Caco-2 (cell line): ENCODE measurements at regions not wholly inside any gene's neighbourhood (a gene's known extent, or its start where the extent isn't known, plus 50 kb on each side); places are given as distances from the start of the nearest gene placed in this dataset.

Experiments used
- BruUV-seq: library from RNA; stranded (reverse); fragments of 400-500 nt; replicated peaks from 2 replicates; lab custom pipeline; 2021; lab: Mats Ljungman, UMichigan
- CTCF ChIA-PET: fragments of 300-600 bp; sonication (Branson Sonifier 250); formaldehyde crosslinking; loops from one replicate; lab custom pipeline; 2022; ENCODE audit warnings: antibody characterized with exemption; lab: Charles Lee
- POLR2A ChIA-PET: fragments of 300-600 bp; sonication (Branson Sonifier 250); formaldehyde crosslinking; loops from one replicate; lab custom pipeline; 2022; ENCODE audit warnings: antibody characterized with exemption; lab: Charles Lee
- DNase-seq, 2 experiments: peaks; one replicate each; pipeline versions ENCODE4 v3.0.0 to v3.0.0-alpha.2; 2020 to 2022
- H3K27me3 ChIP-seq: replicated peaks from 2 replicates; pipeline ENCODE4 v1.6.0; 2011; ENCODE audit warnings: low read length; ENCODE audit not compliant: control insufficient read depth, insufficient read depth
- H3K36me3 ChIP-seq: 2 replicates; pipeline ENCODE4 v1.5.1; 2011; ENCODE audit warnings: low read length; ENCODE audit not compliant: control insufficient read depth, insufficient read depth
- H3K4me1 ChIP-seq: fragments of 250-450 bp; sonication (Bioruptor Pico); 2 replicates; pipeline ENCODE4 v1.5.1; 2020; ENCODE audit warnings: mild to moderate bottlenecking
- H3K4me3 ChIP-seq: 2 replicates; pipeline ENCODE4 v1.5.1; 2011; ENCODE audit warnings: low read depth, mild to moderate bottlenecking, control low read depth, low read length
- H3K9me3 ChIP-seq: fragments of 250-450 bp; sonication (Bioruptor Pico); 2 replicates; pipeline ENCODE4 v1.5.1; 2020; ENCODE audit warnings: mild to moderate bottlenecking, moderate library complexity
- H3K27ac Mint-ChIP-seq: one replicate; pipeline ENCODE4 v1.8.0; 2022; ENCODE audit warnings: mixed read lengths; ENCODE audit not compliant: unreplicated experiment
- H3K27me3 Mint-ChIP-seq: one replicate; pipeline ENCODE4 v1.8.0; 2022; ENCODE audit warnings: mixed read lengths; ENCODE audit not compliant: insufficient read depth, unreplicated experiment
- H3K36me3 Mint-ChIP-seq: one replicate; pipeline ENCODE4 v1.8.0; 2022; ENCODE audit warnings: mild to moderate bottlenecking, mixed read lengths; ENCODE audit not compliant: insufficient read depth, unreplicated experiment
- H3K4me1 Mint-ChIP-seq: one replicate; pipeline ENCODE4 v1.8.0; 2022; ENCODE audit warnings: low read depth, mixed read lengths; ENCODE audit not compliant: unreplicated experiment
- H3K4me3 Mint-ChIP-seq: one replicate; pipeline ENCODE4 v1.8.0; 2022; ENCODE audit warnings: mild to moderate bottlenecking, moderate library complexity, mixed read lengths; ENCODE audit not compliant: unreplicated experiment
- H3K9me3 Mint-ChIP-seq: one replicate; pipeline ENCODE4 v1.8.0; 2022; ENCODE audit warnings: mixed read lengths; ENCODE audit not compliant: unreplicated experiment
- intact Hi-C: fragments of 100-400 bp; cut with micrococcal nuclease; formaldehyde crosslinking; loops from one replicate; pipeline ENCODE4 v1.10.0; 2022; ENCODE audit not compliant: unreplicated experiment
- TF ChIP-seq, protein P1 (sequence below), 2 experiments: fragments of 200-600 bp in 1 of 2; IDR thresholded peaks; 1 replicate in 1 of 2; 2 replicates in 1 of 2; pipeline versions ENCODE4 v1.5.1 to v1.8.0; 2011 to 2022; ENCODE audit warnings: antibody characterized with exemption in 1 of 2, control low read depth in 1 of 2, inconsistent platforms in 1 of 2, low read depth in 1 of 2, low read length in 1 of 2, mild to moderate bottlenecking in 1 of 2, moderate library complexity in 1 of 2; ENCODE audit not compliant: insufficient read depth in 1 of 2, severe bottlenecking in 1 of 2, unreplicated experiment in 1 of 2

DNA sequence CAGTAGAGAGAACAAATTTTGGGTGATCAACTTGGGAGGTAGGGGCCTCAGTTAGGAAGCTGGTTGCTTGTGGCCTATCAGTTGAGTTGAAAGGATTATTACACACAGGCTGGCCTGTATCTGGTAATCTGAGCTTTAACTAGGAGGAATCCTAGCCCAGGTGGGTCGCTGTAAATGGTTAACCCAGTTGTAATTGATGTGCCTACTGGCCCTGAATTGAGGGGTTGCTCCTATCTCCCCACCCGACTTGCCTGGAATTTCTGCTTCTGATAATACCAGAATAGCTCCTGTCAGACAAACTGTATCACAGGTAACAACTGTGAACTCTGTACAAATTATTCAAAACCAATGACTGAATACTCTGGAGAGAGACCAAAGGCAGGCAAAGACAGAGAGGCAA is 210.4 kb upstream of the RUNX1 start:
- H3K9me3 Mint-ChIP-seq = peaks cover 5% of the 10 kb centered on the region
- H3K36me3 ChIP-seq = no peaks in the 10 kb centered on the region; the same call in 1 of the 2 replicates
- no peaks in the 10 kb centered on the region for H3K27me3 ChIP-seq

DNA sequence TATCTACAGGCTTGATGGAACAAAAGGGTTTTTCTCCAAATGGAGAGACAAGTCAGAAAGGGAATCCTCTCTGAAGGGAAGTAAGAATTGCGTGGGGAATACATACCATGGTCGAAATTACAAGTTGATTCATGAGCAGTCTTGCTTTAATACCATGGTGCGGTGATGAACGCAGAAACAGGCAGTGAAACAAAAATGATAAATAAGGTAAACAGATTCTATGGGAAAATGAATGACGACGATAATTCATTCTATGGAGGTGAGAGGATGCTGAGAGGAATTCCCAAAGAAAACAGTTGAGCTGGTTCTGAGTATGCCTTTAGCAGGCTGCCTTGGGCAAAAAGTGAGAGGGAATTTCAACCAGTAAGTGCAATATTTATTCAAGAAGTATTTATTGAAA is 209.4 kb upstream of the RUNX1 start:
- ChIA-PET POLR2A (no interaction called here), CTCF (no interaction called here)
- no peaks in the 10 kb centered on the region for H3K9me3 Mint-ChIP-seq
- no peaks in the 10 kb centered on the region; the same call in 1 of the 2 replicates for H3K36me3 ChIP-seq
- H3K4me1 ChIP-seq = peaks cover 12% of the 10 kb centered on the region
- H3K27me3 Mint-ChIP-seq = no peaks in the 10 kb centered on the region
- intact Hi-C loops = no loop called here
- H3K27ac Mint-ChIP-seq = no peak overlapping the region
- H3K36me3 Mint-ChIP-seq = no peaks in the 10 kb centered on the region
- BruUV-seq = no TSS peak
- no peaks in the 10 kb centered on the region for H3K9me3 ChIP-seq
- no peak overlapping the region for H3K4me3 ChIP-seq
- no peak overlapping the region for H3K4me3 Mint-ChIP-seq
- no peak for DNase-seq
- no peaks in the 10 kb centered on the region for H3K27me3 ChIP-seq
- H3K4me1 Mint-ChIP-seq = peaks cover 16% of the 10 kb centered on the region
- TF ChIP-seq, protein P1, sequence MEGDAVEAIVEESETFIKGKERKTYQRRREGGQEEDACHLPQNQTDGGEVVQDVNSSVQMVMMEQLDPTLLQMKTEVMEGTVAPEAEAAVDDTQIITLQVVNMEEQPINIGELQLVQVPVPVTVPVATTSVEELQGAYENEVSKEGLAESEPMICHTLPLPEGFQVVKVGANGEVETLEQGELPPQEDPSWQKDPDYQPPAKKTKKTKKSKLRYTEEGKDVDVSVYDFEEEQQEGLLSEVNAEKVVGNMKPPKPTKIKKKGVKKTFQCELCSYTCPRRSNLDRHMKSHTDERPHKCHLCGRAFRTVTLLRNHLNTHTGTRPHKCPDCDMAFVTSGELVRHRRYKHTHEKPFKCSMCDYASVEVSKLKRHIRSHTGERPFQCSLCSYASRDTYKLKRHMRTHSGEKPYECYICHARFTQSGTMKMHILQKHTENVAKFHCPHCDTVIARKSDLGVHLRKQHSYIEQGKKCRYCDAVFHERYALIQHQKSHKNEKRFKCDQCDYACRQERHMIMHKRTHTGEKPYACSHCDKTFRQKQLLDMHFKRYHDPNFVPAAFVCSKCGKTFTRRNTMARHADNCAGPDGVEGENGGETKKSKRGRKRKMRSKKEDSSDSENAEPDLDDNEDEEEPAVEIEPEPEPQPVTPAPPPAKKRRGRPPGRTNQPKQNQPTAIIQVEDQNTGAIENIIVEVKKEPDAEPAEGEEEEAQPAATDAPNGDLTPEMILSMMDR (IDR thresholded peaks at IDR 0.05; ENCODE audit: insufficient read depth in 1 of 2, low read depth in 1 of 2, low read length in 1 of 2, severe bottlenecking in 1 of 2, unreplicated experiment in 1 of 2) = no peak

More for the DNA sequence above, 210.4 kb upstream of the RUNX1 start:
- no peak overlapping the region for H3K4me3 Mint-ChIP-seq
- intact Hi-C loops = no loop called here
- BruUV-seq = no TSS peak
- H3K4me3 ChIP-seq = no peak overlapping the region
- peak; percentile 30 to 63 for DNase-seq
- ChIA-PET CTCF (no interaction called here), POLR2A (no interaction called here)
- peaks cover 16% of the 10 kb centered on the region for H3K4me1 Mint-ChIP-seq
- no peaks in the 10 kb centered on the region for H3K36me3 Mint-ChIP-seq
- H3K4me1 ChIP-seq = peaks cover 12% of the 10 kb centered on the region
- peak overlapping the region; percentile 35 for H3K27ac Mint-ChIP-seq
- TF ChIP-seq, protein P1 (IDR thresholded peaks at IDR 0.05; ENCODE audit: insufficient read depth in 1 of 2, low read depth in 1 of 2, low read length in 1 of 2, severe bottlenecking in 1 of 2, unreplicated experiment in 1 of 2) = no peak
- no peaks in the 10 kb centered on the region for H3K27me3 Mint-ChIP-seq
- no peaks in the 10 kb centered on the region for H3K9me3 ChIP-seq

GRCh38 chr21:35257413-35257812 is 208.3 kb upstream of the RUNX1 start:
- H3K9me3 Mint-ChIP-seq = no peaks in the 10 kb centered on the region
- CTCF ChIA-PET = no interaction called here
- no TSS peak for BruUV-seq
- no peak overlapping the region for H3K27ac Mint-ChIP-seq
- TF ChIP-seq, protein P1 (IDR thresholded peaks at IDR 0.05; ENCODE audit: insufficient read depth in 1 of 2, low read depth in 1 of 2, low read length in 1 of 2, severe bottlenecking in 1 of 2, unreplicated experiment in 1 of 2) = no peak
- H3K36me3 Mint-ChIP-seq = no peaks in the 10 kb centered on the region
- H3K36me3 ChIP-seq = no peaks in the 10 kb centered on the region; the same call in 1 of the 2 replicates
- H3K4me3 Mint-ChIP-seq = no peak overlapping the region
- no peaks in the 10 kb centered on the region for H3K9me3 ChIP-seq
- POLR2A ChIA-PET = no interaction called here
- H3K4me1 ChIP-seq = peaks cover 12% of the 10 kb centered on the region
- H3K27me3 ChIP-seq = no peaks in the 10 kb centered on the region
- no peak overlapping the region for H3K4me3 ChIP-seq
- peaks cover 16% of the 10 kb centered on the region for H3K4me1 Mint-ChIP-seq
- intact Hi-C loops = no loop called here
- H3K27me3 Mint-ChIP-seq = no peaks in the 10 kb centered on the region
- DNase-seq = no peak
